ENCODE measurements at regions not wholly inside any gene's neighbourhood (a gene's known extent, or its start where the extent isn't known, plus 50 kb on each side); places are given as distances from the start of the nearest gene placed in this dataset.

DNA sequence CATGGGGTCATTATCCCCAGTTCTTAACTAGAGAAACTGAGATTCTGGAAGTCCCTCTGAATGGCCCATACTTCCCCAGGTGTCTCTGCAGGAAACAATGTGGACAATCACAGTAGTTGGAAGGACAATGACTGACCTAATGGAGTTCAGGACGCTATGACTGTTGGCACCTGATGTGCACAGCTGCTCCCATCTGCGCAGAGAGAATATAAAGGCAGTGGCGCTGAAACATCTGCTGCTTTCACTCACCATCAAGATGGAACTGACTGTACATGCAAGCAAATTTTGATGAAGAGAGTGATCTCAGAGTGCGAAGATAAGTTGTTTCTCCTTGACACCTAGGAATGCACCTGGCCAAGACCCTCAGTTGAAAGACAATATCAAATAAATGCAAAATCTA lies 395.7 kb upstream of the ASIC2 start:
- no peaks in the 10 kb centered on the region for H3K79me2 ChIP-seq (ENCODE audit: control insufficient read depth, insufficient read depth, low read length)
- intact Hi-C loops (cut with micrococcal nuclease) = no loop called here
- DNase-seq = no peak
- H3K27ac ChIP-seq (ENCODE audit: low read length in 2 of 2) = no peak overlapping the region
- Mint-ChIP-seq H3K4me3 (no peak overlapping the region), H3K27me3 (peaks cover 3% of the 10 kb centered on the region), H3K9me3 (ENCODE audit: insufficient read depth) (no peaks in the 10 kb centered on the region), H3K4me1 (no peaks in the 10 kb centered on the region), H3K27ac (no peak overlapping the region)
- H3K4me1 ChIP-seq (ENCODE audit: control insufficient read depth in 2 of 2, insufficient read depth in 2 of 2, low read length in 2 of 2) = no peaks in the 10 kb centered on the region
- H3K4me2 ChIP-seq (replicated peaks; ENCODE audit: low read depth, low read length, poor library complexity, severe bottlenecking) = no peak overlapping the region
- TF ChIP-seq CTCF (IDR thresholded peaks at IDR 0.05) (no peak), EZH2 (IDR thresholded peaks at IDR 0.05; ENCODE audit: borderline replicate concordance, insufficient read depth, low read depth, low read length, poor library complexity, severe bottlenecking) (no peak)
- POLR2A ChIA-PET = no interaction called here
- H3K9me3 ChIP-seq (ENCODE audit: control extremely low read depth in 1 of 3, control insufficient read depth in 2 of 3, insufficient read depth in 1 of 3, low read length in 2 of 3) = no peaks in the 10 kb centered on the region
- H2AFZ ChIP-seq (ENCODE audit: insufficient read depth, low read depth, low read length, poor library complexity, severe bottlenecking) = no peak overlapping the region
- no peak for ATAC-seq (ENCODE audit: low read depth)
- no peaks in the 10 kb centered on the region for H3K27me3 ChIP-seq (replicated peaks in 1 of 4; ENCODE audit: control extremely low read depth in 1 of 4, control insufficient read depth in 3 of 4, insufficient read depth in 4 of 4, low read length in 3 of 4)
- no peak overlapping the region for H3K4me3 ChIP-seq (ENCODE audit: control extremely low read depth in 1 of 5, extremely low read depth in 1 of 5, insufficient read depth in 1 of 5, low read depth in 2 of 5, low read length in 4 of 5)
- CTCF ChIA-PET = no interaction called here
- H4K20me1 ChIP-seq (ENCODE audit: control insufficient read depth, insufficient read depth, low read length, poor library complexity, severe bottlenecking) = no peaks in the 10 kb centered on the region
- H3K36me3 ChIP-seq (replicated peaks in 1 of 2; ENCODE audit: control extremely low read depth in 1 of 2, control insufficient read depth in 1 of 2, extremely low read depth in 1 of 2, insufficient read depth in 2 of 2, low read length in 1 of 2) = no peaks in the 10 kb centered on the region
- no peak overlapping the region for H3K9ac ChIP-seq (ENCODE audit: low read length)
- 75% methylated on average over 1 of the region's 4 CpGs for WGBS (ENCODE audit: insufficient coverage)

GRCh38 chr17:33689725-33690124 lies 396.6 kb upstream of the ASIC2 start:
- no peaks in the 10 kb centered on the region for H3K27me3 ChIP-seq (replicated peaks in 1 of 4; ENCODE audit: control extremely low read depth in 1 of 4, control insufficient read depth in 3 of 4, insufficient read depth in 4 of 4, low read length in 3 of 4)
- ChIA-PET CTCF (no interaction called here), POLR2A (no interaction called here)
- TF ChIP-seq CTCF (IDR thresholded peaks at IDR 0.05) = no peak
- H3K9ac ChIP-seq (ENCODE audit: low read length) = no peak overlapping the region
- Mint-ChIP-seq H3K9me3 (ENCODE audit: insufficient read depth) (no peaks in the 10 kb centered on the region), H3K27me3 (peaks cover 9% of the 10 kb centered on the region), H3K4me1 (no peaks in the 10 kb centered on the region), H3K4me3 (no peak overlapping the region), H3K27ac (no peak overlapping the region)
- no peaks in the 10 kb centered on the region for H3K79me2 ChIP-seq (ENCODE audit: control insufficient read depth, insufficient read depth, low read length)
- no peak overlapping the region for H2AFZ ChIP-seq (ENCODE audit: insufficient read depth, low read depth, low read length, poor library complexity, severe bottlenecking)
- H3K4me3 ChIP-seq (ENCODE audit: control extremely low read depth in 1 of 5, extremely low read depth in 1 of 5, insufficient read depth in 1 of 5, low read depth in 2 of 5, low read length in 4 of 5) = no peak overlapping the region
- H3K36me3 ChIP-seq (replicated peaks in 1 of 2; ENCODE audit: control extremely low read depth in 1 of 2, control insufficient read depth in 1 of 2, extremely low read depth in 1 of 2, insufficient read depth in 2 of 2, low read length in 1 of 2) = no peaks in the 10 kb centered on the region
- 56% methylated on average over 1 of the region's 2 CpGs for WGBS (ENCODE audit: insufficient coverage)
- H3K9me3 ChIP-seq (ENCODE audit: control extremely low read depth in 1 of 3, control insufficient read depth in 2 of 3, insufficient read depth in 1 of 3, low read length in 2 of 3) = no peaks in the 10 kb centered on the region
- H3K4me2 ChIP-seq (replicated peaks; ENCODE audit: low read depth, low read length, poor library complexity, severe bottlenecking) = no peak overlapping the region
- H4K20me1 ChIP-seq (ENCODE audit: control insufficient read depth, insufficient read depth, low read length, poor library complexity, severe bottlenecking) = no peaks in the 10 kb centered on the region
- intact Hi-C loops (cut with micrococcal nuclease) = no loop called here
- DNase-seq (no peak), ATAC-seq (ENCODE audit: low read depth) (no peak)
- H3K27ac ChIP-seq (ENCODE audit: low read length in 2 of 2) = no peak overlapping the region
- H3K4me1 ChIP-seq (ENCODE audit: control insufficient read depth in 2 of 2, insufficient read depth in 2 of 2, low read length in 2 of 2) = no peaks in the 10 kb centered on the region
